Heart left ventricle (tissue), 16 donors: ENCODE measurements at regions not wholly inside any gene's neighbourhood (a gene's known extent, or its start where the extent isn't known, plus 50 kb on each side); places are given as distances from the start of the nearest gene placed in this dataset.

Source experiments
- ATAC-seq, 4 donors: fragments of 200-7000 bp; cut with Tn5 transposase; one replicate each; pipeline ENCODE4 v1.9.1; 2020 to 2022; ENCODE audit warnings: moderate library complexity in 4 of 4, mild to moderate bottlenecking in 3 of 4, moderate number of reproducible peaks in 1 of 4
- DNase-seq, 5 donors: peaks; one replicate each; pipeline ENCODE4 v3.0.0-alpha.2; 2020
- H3K27ac ChIP-seq, 12 donors: fragments of 200-600 bp; sonication (generic) in 4 of 12; one replicate each; pipeline versions ENCODE4 v1.5.0 to v1.8.0; 2016 to 2022; ENCODE audit warnings: mild to moderate bottlenecking in 2 of 12
- H3K27me3 ChIP-seq, 9 donors: fragments of 200-600 bp; sonication (generic) in 2 of 9; one replicate each; pipeline versions ENCODE4 v1.5.1 to v1.8.0; 2016 to 2022; ENCODE audit warnings: mild to moderate bottlenecking in 3 of 9
- H3K36me3 ChIP-seq, 9 donors: fragments of 200-600 bp; sonication (generic) in 2 of 9; one replicate each; pipeline versions ENCODE4 v1.5.0 to v1.8.0; 2018 to 2022; ENCODE audit warnings: mild to moderate bottlenecking in 2 of 9
- H3K4me1 ChIP-seq, 12 donors: fragments of 200-600 bp; sonication (generic) in 4 of 12; one replicate each; pipeline versions ENCODE4 v1.5.0 to v1.8.0; 2016 to 2022; ENCODE audit warnings: mild to moderate bottlenecking in 3 of 12
- H3K4me3 ChIP-seq, 12 donors: fragments of 200-600 bp; sonication (generic) in 4 of 12; one replicate each; pipeline versions ENCODE4 v1.5.0 to v1.8.0; 2017 to 2022; ENCODE audit warnings: mild to moderate bottlenecking in 9 of 12, moderate library complexity in 4 of 12
- H3K9me3 ChIP-seq, 12 donors: fragments of 200-600 bp; sonication (generic) in 4 of 12; one replicate each; pipeline versions ENCODE4 v1.5.0 to v1.8.0; 2016 to 2022; ENCODE audit warnings: mild to moderate bottlenecking in 1 of 12
- CTCF ChIP-seq, 12 donors: fragments of 200-600 bp; sonication (generic) in 4 of 12; IDR thresholded peaks; one replicate each; pipeline versions ENCODE4 v1.5.0 to v1.8.0; 2018 to 2022; ENCODE audit warnings: antibody characterized with exemption in 12 of 12, mild to moderate bottlenecking in 5 of 12
- POLR2A ChIP-seq, 2 donors: fragments of 450-650 bp; IDR thresholded peaks; one replicate each; pipeline ENCODE4 v1.6.1; 2017; ENCODE audit warnings: antibody characterized with exemption in 2 of 2, mild to moderate bottlenecking in 2 of 2, moderate library complexity in 2 of 2
- WGBS, 4 donors: extraction: QIAGEN DNeasy Blood & Tissue Kit in 2 of 4; methylation state at CpG; one replicate each; pipeline versions ENCODE4 v1.1.5 to v1.1.7; 2013 to 2018; 5-methylcytosine and 5-hydroxymethylcytosine counted together
- intact Hi-C, 10 donors: fragments of 100-400 bp; cut with DNase I; formaldehyde crosslinking; loops; one replicate each; pipeline versions ENCODE4 v1.11.1 to v1.14.2; 2022
- donor health status: ischemic (EF 13 %, LVEDD 7.1; RV severe dilation, severe dysfunction).
- donor health status: healthy with polysubstance abuse.
- donor health status: DM: no; HTN: yes; CAD: no.
- donor health status: DM: no; HTN: no; CAD: no.
- donor health status: ischemic (EF 25% LVEDD 6.9; RV normal size, moderate dysfunction).
- donor health status: ischemic (EF 25% LVEDD 5.7; RV mildly dilated, moderate dysfunction).
- donor health status: healthy.
- donor health status: DM: yes; HTN: yes; CAD: no.
- donor health status: ischemic (EF 35%, LVEDD 5.7; RV mildly dilated, moderate dysfunction).
- donor health status: nonischemic (EF 11% LVEDD 7.7; RV severe dilation, severe dysfunction).
- donor health status: DM: yes; HTN: yes; CAD: no.
- donor health status: PGD.
- donor health status: ischemic (EF 29% LVEDD 5.4; RV normal size, mild dysfunction).
- donor health status: nonischemic (EF 23%, LVEDD 6.1; RV moderate dilation, normal function).

- intact Hi-C loops = no loop called here
- no peak for DNase-seq
- no peak overlapping the region for H3K4me3 ChIP-seq
Observed at GRCh38 chr3:176631165-176631564, 566.1 kb downstream of the TBL1XR1 start.

GRCh38 chr3:176628101-176628639, 569.1 kb downstream of the TBL1XR1 start:
- H3K9me3 ChIP-seq = no peaks in the 10 kb centered on the region

More at GRCh38 chr3:176631165-176631564, 566.1 kb downstream of the TBL1XR1 start:
- no peaks in the 10 kb centered on the region for H3K27me3 ChIP-seq
- ATAC-seq = no peak
- no peaks in the 10 kb centered on the region for H3K36me3 ChIP-seq
- H3K4me1 ChIP-seq = no peaks in the 10 kb centered on the region
- WGBS, 4 donors = 92 to 97% (median 97%) methylated on average over 1 of the region's 1 CpG
- no peaks in the 10 kb centered on the region for H3K9me3 ChIP-seq
- H3K27ac ChIP-seq = no peak overlapping the region
- no peak for TF ChIP-seq CTCF (IDR thresholded peaks at IDR 0.05)
- no peak for TF ChIP-seq POLR2A (IDR thresholded peaks at IDR 0.05)

GRCh38 chr3:176623468-176624150, 573.7 kb downstream of the TBL1XR1 start:
- H3K9me3 ChIP-seq = no peaks in the 10 kb centered on the region
- intact Hi-C loops = no loop called here
- DNase-seq = no peak
- no peaks in the 10 kb centered on the region for H3K27me3 ChIP-seq
- ATAC-seq = no peak
- no peak for TF ChIP-seq POLR2A (IDR thresholded peaks at IDR 0.05)
- no peak for TF ChIP-seq CTCF (IDR thresholded peaks at IDR 0.05)
- no peaks in the 10 kb centered on the region for H3K36me3 ChIP-seq
- 80 to 87% (median 82%) methylated on average over 4 of the region's 4 CpGs for WGBS, 4 donors
- no peak overlapping the region for H3K27ac ChIP-seq
- no peak overlapping the region for H3K4me3 ChIP-seq
- no peaks in the 10 kb centered on the region for H3K4me1 ChIP-seq

More at GRCh38 chr3:176628101-176628639, 569.1 kb downstream of the TBL1XR1 start:
- intact Hi-C loops = no loop called here
- TF ChIP-seq POLR2A (IDR thresholded peaks at IDR 0.05) (no peak), CTCF (IDR thresholded peaks at IDR 0.05) (no peak)
- 75 to 91% (median 82%) methylated on average over 2 of the region's 2 CpGs for WGBS, 4 donors
- Histone ChIP-seq H3K27ac (no peak overlapping the region), H3K36me3 (no peaks in the 10 kb centered on the region), H3K4me1 (no peaks in the 10 kb centered on the region), H3K4me3 (no peak overlapping the region), H3K27me3 (no peaks in the 10 kb centered on the region)
- DNase-seq (no peak), ATAC-seq (no peak)

- Histone ChIP-seq H3K4me3 (no peak overlapping the region), H3K36me3 (no peaks in the 10 kb centered on the region), H3K27ac (no peak overlapping the region), H3K4me1 (no peaks in the 10 kb centered on the region), H3K9me3 (no peaks in the 10 kb centered on the region), H3K27me3 (no peaks in the 10 kb centered on the region)
- ATAC-seq (no peak), DNase-seq (no peak)
- WGBS, 4 donors = 82 to 88% (median 86%) methylated on average over 3 of the region's 3 CpGs
- TF ChIP-seq POLR2A (IDR thresholded peaks at IDR 0.05) (no peak), CTCF (IDR thresholded peaks at IDR 0.05) (no peak)
- intact Hi-C loops = no loop called here
Observed at GRCh38 chr3:176619833-176620232, 577.4 kb downstream of the TBL1XR1 start.
